HepG2 (cell line): ENCODE measurements at regions not wholly inside any gene's neighbourhood (a gene's known extent, or its start where the extent isn't known, plus 50 kb on each side); places are given as distances from the start of the nearest gene placed in this dataset.

Source experiments
- CEBPB ChIP-seq: IDR thresholded peaks from 2 replicates; pipeline ENCODE4 v1.6.1; 2011; ENCODE audit warnings: low read depth, low read length, improper control_type of control experiment, borderline replicate concordance
- EP300 ChIP-seq, 3 experiments: sonication (generic) in 1 of 3; formaldehyde crosslinking in 1 of 3; IDR thresholded peaks; 2 replicates each; pipeline versions ENCODE4 v1.5.1 to v1.6.1; 2011 to 2020; ENCODE audit warnings: low read depth in 2 of 3, low read length in 2 of 3, borderline replicate concordance in 1 of 3, improper control_type of control experiment in 1 of 3, mild to moderate bottlenecking in 1 of 3, missing genetic modification reagents in 1 of 3, moderate library complexity in 1 of 3
- FOXO4 ChIP-seq: sonication (generic); formaldehyde crosslinking; conservative IDR thresholded peaks from 2 replicates; pipeline ENCODE4 v1.8.1; 2023; ENCODE audit warnings: missing genetic modification reagents
- POLR2A ChIP-seq, 2 experiments: IDR thresholded peaks; 2 replicates each; pipeline ENCODE4 v1.6.1; 2011; ENCODE audit warnings: low read depth in 2 of 2, low read length in 2 of 2, mild to moderate bottlenecking in 1 of 2, moderate library complexity in 1 of 2; ENCODE audit not compliant: insufficient read depth in 1 of 2
- TSC22D2 ChIP-seq: sonication (generic); formaldehyde crosslinking; IDR thresholded peaks from 2 replicates; pipeline ENCODE4 v1.5.1; 2020; ENCODE audit warnings: missing genetic modification reagents, mild to moderate bottlenecking, borderline replicate concordance
- TF ChIP-seq, protein P1 (sequence below): sonication (generic); formaldehyde crosslinking; IDR thresholded peaks from 2 replicates; pipeline ENCODE4 v1.4.0; 2020; ENCODE audit warnings: missing genetic modification reagents
- TF ChIP-seq, protein P2 (sequence below), 2 experiments: IDR thresholded peaks; 2 replicates each; pipeline ENCODE4 v1.6.1; 2011 to 2012; ENCODE audit warnings: low read length in 2 of 2, borderline replicate concordance in 1 of 2, low read depth in 1 of 2, mild to moderate bottlenecking in 1 of 2, moderate library complexity in 1 of 2

GRCh38 chr3:34035775-34036174, 237.3 kb downstream of the PDCD6IP start:
- TF ChIP-seq EP300 (IDR thresholded peaks at IDR 0.05; ENCODE audit: low read depth in 2 of 2, low read length in 2 of 2) (no peak), EP300 (CRISPR knock-in tag; IDR thresholded peaks at IDR 0.05; ENCODE audit: borderline replicate concordance) (no peak), CEBPB (no peak), POLR2A (IDR thresholded peaks at IDR 0.05; ENCODE audit: insufficient read depth in 1 of 2, low read depth in 2 of 2, low read length in 2 of 2) (no peak), FOXO4 (no peak), TSC22D2 (CRISPR knock-in tag) (no peak)
- TF ChIP-seq, protein P1, sequence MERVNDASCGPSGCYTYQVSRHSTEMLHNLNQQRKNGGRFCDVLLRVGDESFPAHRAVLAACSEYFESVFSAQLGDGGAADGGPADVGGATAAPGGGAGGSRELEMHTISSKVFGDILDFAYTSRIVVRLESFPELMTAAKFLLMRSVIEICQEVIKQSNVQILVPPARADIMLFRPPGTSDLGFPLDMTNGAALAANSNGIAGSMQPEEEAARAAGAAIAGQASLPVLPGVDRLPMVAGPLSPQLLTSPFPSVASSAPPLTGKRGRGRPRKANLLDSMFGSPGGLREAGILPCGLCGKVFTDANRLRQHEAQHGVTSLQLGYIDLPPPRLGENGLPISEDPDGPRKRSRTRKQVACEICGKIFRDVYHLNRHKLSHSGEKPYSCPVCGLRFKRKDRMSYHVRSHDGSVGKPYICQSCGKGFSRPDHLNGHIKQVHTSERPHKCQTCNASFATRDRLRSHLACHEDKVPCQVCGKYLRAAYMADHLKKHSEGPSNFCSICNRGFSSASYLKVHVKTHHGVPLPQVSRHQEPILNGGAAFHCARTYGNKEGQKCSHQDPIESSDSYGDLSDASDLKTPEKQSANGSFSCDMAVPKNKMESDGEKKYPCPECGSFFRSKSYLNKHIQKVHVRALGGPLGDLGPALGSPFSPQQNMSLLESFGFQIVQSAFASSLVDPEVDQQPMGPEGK (CRISPR knock-in tag) = no peak
- TF ChIP-seq, protein P2, sequence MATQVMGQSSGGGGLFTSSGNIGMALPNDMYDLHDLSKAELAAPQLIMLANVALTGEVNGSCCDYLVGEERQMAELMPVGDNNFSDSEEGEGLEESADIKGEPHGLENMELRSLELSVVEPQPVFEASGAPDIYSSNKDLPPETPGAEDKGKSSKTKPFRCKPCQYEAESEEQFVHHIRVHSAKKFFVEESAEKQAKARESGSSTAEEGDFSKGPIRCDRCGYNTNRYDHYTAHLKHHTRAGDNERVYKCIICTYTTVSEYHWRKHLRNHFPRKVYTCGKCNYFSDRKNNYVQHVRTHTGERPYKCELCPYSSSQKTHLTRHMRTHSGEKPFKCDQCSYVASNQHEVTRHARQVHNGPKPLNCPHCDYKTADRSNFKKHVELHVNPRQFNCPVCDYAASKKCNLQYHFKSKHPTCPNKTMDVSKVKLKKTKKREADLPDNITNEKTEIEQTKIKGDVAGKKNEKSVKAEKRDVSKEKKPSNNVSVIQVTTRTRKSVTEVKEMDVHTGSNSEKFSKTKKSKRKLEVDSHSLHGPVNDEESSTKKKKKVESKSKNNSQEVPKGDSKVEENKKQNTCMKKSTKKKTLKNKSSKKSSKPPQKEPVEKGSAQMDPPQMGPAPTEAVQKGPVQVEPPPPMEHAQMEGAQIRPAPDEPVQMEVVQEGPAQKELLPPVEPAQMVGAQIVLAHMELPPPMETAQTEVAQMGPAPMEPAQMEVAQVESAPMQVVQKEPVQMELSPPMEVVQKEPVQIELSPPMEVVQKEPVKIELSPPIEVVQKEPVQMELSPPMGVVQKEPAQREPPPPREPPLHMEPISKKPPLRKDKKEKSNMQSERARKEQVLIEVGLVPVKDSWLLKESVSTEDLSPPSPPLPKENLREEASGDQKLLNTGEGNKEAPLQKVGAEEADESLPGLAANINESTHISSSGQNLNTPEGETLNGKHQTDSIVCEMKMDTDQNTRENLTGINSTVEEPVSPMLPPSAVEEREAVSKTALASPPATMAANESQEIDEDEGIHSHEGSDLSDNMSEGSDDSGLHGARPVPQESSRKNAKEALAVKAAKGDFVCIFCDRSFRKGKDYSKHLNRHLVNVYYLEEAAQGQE (IDR thresholded peaks at IDR 0.05; ENCODE audit: borderline replicate concordance in 1 of 2, low read depth in 1 of 2, low read length in 2 of 2) = no peak
